ENCODE measurements at regions not wholly inside any gene's neighbourhood (a gene's known extent, or its start where the extent isn't known, plus 50 kb on each side); places are given as distances from the start of the nearest gene placed in this dataset.

DNA sequence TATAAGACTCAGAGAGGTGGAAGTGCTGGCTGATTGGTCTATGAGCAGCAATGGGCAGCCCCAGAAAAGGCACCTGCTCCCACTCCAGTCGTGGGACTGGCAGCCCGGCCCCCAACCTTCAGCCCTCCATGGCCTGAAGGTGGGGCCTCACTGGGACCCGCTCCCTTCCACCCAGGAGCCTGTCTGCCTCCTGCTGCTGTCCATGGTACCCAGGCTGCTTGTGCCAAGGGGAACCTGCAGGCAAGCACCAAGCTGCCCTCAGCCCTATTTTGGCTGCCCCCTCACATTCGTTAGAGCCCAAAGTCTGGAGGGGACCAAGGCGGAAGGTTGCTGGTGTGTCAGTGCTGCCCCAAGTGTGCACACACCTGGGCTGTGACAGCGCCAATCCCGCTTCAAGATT, 2304.9 kb downstream of the PCDH9 start:
- TF ChIP-seq, protein P1, sequence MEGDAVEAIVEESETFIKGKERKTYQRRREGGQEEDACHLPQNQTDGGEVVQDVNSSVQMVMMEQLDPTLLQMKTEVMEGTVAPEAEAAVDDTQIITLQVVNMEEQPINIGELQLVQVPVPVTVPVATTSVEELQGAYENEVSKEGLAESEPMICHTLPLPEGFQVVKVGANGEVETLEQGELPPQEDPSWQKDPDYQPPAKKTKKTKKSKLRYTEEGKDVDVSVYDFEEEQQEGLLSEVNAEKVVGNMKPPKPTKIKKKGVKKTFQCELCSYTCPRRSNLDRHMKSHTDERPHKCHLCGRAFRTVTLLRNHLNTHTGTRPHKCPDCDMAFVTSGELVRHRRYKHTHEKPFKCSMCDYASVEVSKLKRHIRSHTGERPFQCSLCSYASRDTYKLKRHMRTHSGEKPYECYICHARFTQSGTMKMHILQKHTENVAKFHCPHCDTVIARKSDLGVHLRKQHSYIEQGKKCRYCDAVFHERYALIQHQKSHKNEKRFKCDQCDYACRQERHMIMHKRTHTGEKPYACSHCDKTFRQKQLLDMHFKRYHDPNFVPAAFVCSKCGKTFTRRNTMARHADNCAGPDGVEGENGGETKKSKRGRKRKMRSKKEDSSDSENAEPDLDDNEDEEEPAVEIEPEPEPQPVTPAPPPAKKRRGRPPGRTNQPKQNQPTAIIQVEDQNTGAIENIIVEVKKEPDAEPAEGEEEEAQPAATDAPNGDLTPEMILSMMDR (conservative IDR thresholded peaks at IDR 0.05; ENCODE audit: control insufficient read depth, insufficient read depth, low read depth, low read length): no peak
- no peak for DNase-seq (ENCODE audit: low read depth)
- no peak overlapping the region for H3K4me3 ChIP-seq (ENCODE audit: control insufficient read depth, low read depth, low read length)

DNA sequence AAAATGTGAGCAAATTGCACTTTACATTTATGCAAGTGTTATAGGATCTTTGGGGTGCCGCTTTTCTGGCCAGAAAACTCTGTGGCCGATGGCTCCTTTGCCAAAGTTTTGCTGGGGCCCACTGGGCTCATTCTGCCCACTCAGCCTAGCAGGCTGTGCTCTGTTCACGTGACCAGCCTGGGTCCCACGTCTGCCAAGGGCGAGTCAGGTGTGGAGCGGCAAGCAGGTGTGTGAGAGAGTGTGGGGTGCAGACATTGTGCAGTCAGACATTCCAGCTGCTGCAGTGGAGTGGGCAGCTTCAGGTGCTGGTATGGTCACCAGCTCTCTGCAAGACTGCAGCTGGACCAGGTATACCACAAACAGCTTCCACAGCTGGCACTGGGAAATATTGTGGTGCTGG, 2305.7 kb downstream of the PCDH9 start:
- no peak overlapping the region for H3K4me3 ChIP-seq (ENCODE audit: control insufficient read depth, low read depth, low read length)
- TF ChIP-seq, protein P1 (conservative IDR thresholded peaks at IDR 0.05; ENCODE audit: control insufficient read depth, insufficient read depth, low read depth, low read length): no peak
- DNase-seq (ENCODE audit: low read depth): no peak

DNA sequence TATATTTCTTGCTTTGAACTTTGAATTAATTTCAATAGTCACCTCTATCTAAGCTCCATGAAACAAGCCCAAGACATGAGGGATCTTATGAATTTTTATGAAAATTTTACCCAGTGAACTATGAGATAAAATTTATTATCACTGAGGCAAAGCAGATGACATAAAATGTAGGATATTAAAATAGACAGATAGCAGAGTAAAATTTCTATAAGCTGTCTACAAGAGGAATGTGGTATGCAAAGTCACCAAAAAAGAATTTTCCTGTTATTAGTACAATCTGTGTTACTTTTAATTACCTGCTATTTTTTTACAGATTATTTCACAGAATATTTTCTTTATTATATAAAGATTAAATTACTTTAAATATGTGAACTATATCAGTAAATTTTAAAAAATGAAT, 2312.6 kb downstream of the PCDH9 start:
- TF ChIP-seq, protein P1 (conservative IDR thresholded peaks at IDR 0.05; ENCODE audit: control insufficient read depth, insufficient read depth, low read depth, low read length): no peak
- DNase-seq (ENCODE audit: low read depth): no peak
- H3K4me3 ChIP-seq (ENCODE audit: control insufficient read depth, low read depth, low read length): no peak overlapping the region

DNA sequence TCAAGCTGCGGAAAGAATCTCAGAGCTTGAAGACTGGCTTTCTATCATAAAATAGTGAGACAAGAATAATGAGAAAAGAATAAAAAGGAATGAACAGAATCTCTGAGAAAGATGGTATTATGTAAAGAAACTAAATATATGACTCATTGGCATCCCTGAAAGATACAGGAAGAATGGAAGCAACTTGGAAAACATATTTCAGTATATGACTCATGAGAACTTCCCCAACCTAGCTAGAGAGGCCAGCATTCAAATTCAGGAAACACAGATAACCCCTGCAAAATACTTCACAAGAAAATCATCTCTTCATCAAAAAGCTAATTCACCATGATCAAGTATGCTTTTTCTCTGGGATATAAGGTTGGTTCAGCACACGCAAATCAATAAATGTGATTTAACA, 2318.0 kb downstream of the PCDH9 start:
- TF ChIP-seq, protein P1 (conservative IDR thresholded peaks at IDR 0.05; ENCODE audit: control insufficient read depth, insufficient read depth, low read depth, low read length): no peak
- DNase-seq (ENCODE audit: low read depth): peak; percentile 30
- no peak overlapping the region for H3K4me3 ChIP-seq (ENCODE audit: control insufficient read depth, low read depth, low read length)

DNA sequence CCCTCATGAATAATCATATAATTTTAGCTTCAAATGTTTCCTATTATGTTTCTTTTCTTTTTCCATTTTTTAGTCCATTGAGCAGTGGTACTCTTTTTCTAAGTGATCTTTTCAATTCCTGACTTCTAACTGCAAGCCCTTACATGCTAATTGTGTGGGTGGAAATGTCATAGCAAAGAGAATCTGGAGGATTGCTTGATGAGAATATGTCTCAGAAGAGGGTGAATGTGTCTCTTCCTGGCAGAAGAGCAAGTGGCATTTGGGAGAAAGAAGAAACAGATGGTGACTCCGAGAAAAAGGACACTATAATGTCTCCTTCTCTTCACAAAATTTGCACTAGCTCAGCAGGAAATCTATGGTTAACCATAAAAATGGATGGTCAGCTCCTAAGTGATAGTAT, 2320.0 kb downstream of the PCDH9 start:
- H3K4me3 ChIP-seq (ENCODE audit: control insufficient read depth, low read depth, low read length): no peak overlapping the region
- no peak for DNase-seq (ENCODE audit: low read depth)
- TF ChIP-seq, protein P1 (conservative IDR thresholded peaks at IDR 0.05; ENCODE audit: control insufficient read depth, insufficient read depth, low read depth, low read length): no peak

DNA sequence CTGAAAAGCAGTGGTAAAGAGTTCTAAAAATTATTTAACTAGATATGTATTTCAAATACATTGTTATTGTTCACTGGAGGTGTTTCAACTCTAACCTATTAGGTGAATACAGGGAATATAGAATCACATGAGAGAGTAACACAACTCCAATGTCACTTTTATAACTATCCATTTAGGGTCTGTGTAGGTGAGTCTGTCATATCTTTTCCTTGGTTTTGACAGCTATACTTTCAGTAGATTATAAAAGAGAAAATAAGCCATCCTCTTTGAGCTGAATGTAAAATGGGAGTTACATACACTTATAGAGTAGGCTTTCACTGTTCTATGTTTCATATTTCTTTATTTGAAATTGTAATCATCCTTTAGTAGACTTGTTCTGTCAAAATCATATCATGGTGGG, 2321.0 kb downstream of the PCDH9 start:
- no peak overlapping the region for H3K4me3 ChIP-seq (ENCODE audit: control insufficient read depth, low read depth, low read length)
- TF ChIP-seq, protein P1 (conservative IDR thresholded peaks at IDR 0.05; ENCODE audit: control insufficient read depth, insufficient read depth, low read depth, low read length): no peak

DNA sequence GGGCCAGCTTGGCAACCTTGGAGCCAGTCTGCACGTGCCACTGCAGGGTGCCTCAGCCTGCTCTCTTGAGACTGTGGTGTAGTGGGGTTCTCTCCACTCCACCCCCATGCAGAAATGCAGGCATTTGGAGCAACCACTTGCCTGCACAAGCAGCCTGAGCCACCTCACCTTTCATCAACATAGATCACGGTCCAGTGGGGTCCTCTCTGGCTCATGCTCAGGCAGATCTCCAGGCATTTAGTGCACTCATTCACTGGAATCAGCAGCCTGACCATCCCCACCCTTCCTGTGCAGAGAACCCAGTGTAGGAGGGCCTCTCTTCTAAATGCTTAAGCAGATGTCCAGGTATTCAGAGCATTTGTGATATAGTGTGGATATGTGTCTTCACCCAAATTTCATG, 2330.1 kb downstream of the PCDH9 start:
- no peak for DNase-seq (ENCODE audit: low read depth)
- TF ChIP-seq, protein P1 (conservative IDR thresholded peaks at IDR 0.05; ENCODE audit: control insufficient read depth, insufficient read depth, low read depth, low read length): no peak
- H3K4me3 ChIP-seq (ENCODE audit: control insufficient read depth, low read depth, low read length): no peak overlapping the region

More for the DNA sequence above, 2321.0 kb downstream of the PCDH9 start:
- DNase-seq (ENCODE audit: low read depth): no peak

Data from fibroblast of mammary gland (primary cell).